SJSA1 (cell line): ENCODE measurements at regions not wholly inside any gene's neighbourhood (a gene's known extent, or its start where the extent isn't known, plus 50 kb on each side); places are given as distances from the start of the nearest gene placed in this dataset.

Experiments
- DNase-seq, 2 experiments: peaks; one replicate each; pipeline ENCODE4 v3.0.0-alpha.2; 2015 to 2020; ENCODE audit warnings: low spot score in 2 of 2, low read depth in 1 of 2
- H3K27ac ChIP-seq: fragments of 250-450 bp; sonication (Bioruptor Pico); 2 replicates; pipeline ENCODE4 v1.5.1; 2020; ENCODE audit warnings: mild to moderate bottlenecking, moderate library complexity
- H3K27me3 ChIP-seq: fragments of 250-450 bp; sonication (Bioruptor Pico); replicated peaks from 2 replicates; pipeline ENCODE4 v1.5.1; 2020; ENCODE audit warnings: mild to moderate bottlenecking, moderate library complexity
- H3K36me3 ChIP-seq: fragments of 250-450 bp; sonication (Bioruptor Pico); 2 replicates; pipeline ENCODE4 v1.5.1; 2020; ENCODE audit warnings: mild to moderate bottlenecking
- H3K4me1 ChIP-seq: fragments of 250-450 bp; sonication (Bioruptor Pico); replicated peaks from 2 replicates; pipeline ENCODE4 v1.6.1; 2021; ENCODE audit warnings: mild to moderate bottlenecking
- H3K4me3 ChIP-seq: fragments of 250-450 bp; sonication (Bioruptor Pico); 2 replicates; pipeline ENCODE4 v1.5.1; 2020; ENCODE audit warnings: mild to moderate bottlenecking
- H3K9me3 ChIP-seq: fragments of 250-450 bp; sonication (Bioruptor Pico); replicated peaks from 2 replicates; pipeline ENCODE4 v1.5.1; 2020; ENCODE audit warnings: mild to moderate bottlenecking

GRCh38 chr17:27990979-27991378 is 51.5 kb upstream of the NLK start:
- Histone ChIP-seq H3K27me3 (peaks cover 8% of the 10 kb centered on the region), H3K4me1 (no peaks in the 10 kb centered on the region), H3K9me3 (no peaks in the 10 kb centered on the region), H3K27ac (no peak overlapping the region), H3K36me3 (no peaks in the 10 kb centered on the region), H3K4me3 (no peak overlapping the region)
- no peak for DNase-seq

- Histone ChIP-seq H3K9me3 (no peaks in the 10 kb centered on the region), H3K27me3 (peaks cover 8% of the 10 kb centered on the region), H3K4me1 (no peaks in the 10 kb centered on the region), H3K27ac (no peak overlapping the region), H3K36me3 (no peaks in the 10 kb centered on the region), H3K4me3 (no peak overlapping the region)
- DNase-seq: no peak
These were observed 50.9 kb upstream of the NLK start for GRCh38 chr17:27991462-27991993.
